CD4-positive, alpha-beta T cell treated with Interleukin-1 beta for 1 hour (primary cell): ENCODE measurements at regions not wholly inside any gene's neighbourhood (a gene's known extent, or its start where the extent isn't known, plus 50 kb on each side); places are given as distances from the start of the nearest gene placed in this dataset.

Source experiments
- DNase-seq, 2 donors: peaks; one replicate each; pipeline ENCODE4 v3.0.0-alpha.2; 2020 to 2022

- no peak for DNase-seq
Observed at GRCh38 chr2:237020090-237020489, 65.6 kb upstream of the COPS8 start.

GRCh38 chr2:237022533-237022932 is 63.2 kb upstream of the COPS8 start:
- no peak for DNase-seq

GRCh38 chr2:237024255-237024654 is 61.4 kb upstream of the COPS8 start:
- DNase-seq = no peak

- DNase-seq = peak in 1 of 2 donors; percentile 25
Observed at GRCh38 chr2:237025090-237025865, 60.4 kb upstream of the COPS8 start.

GRCh38 chr2:237026981-237027711 is 58.5 kb upstream of the COPS8 start:
- peak; percentile 31 to 46 for DNase-seq

GRCh38 chr2:237027712-237028029 is 58.0 kb upstream of the COPS8 start:
- DNase-seq = no peak

- no peak for DNase-seq
Observed at GRCh38 chr2:237030382-237030781, 55.3 kb upstream of the COPS8 start.

- DNase-seq = no peak
Observed at GRCh38 chr2:237033536-237034060, 52.1 kb upstream of the COPS8 start.

GRCh38 chr2:237035781-237036475 is 49.8 kb upstream of the COPS8 start:
- no peak for DNase-seq
